GM19238 (cell line): ENCODE measurements at regions not wholly inside any gene's neighbourhood (a gene's known extent, or its start where the extent isn't known, plus 50 kb on each side); places are given as distances from the start of the nearest gene placed in this dataset.
"Not testable (repeated sequence)": the region's sequence is repeated elsewhere in the genome, so short reads cannot be mapped to it uniquely, and the experiment has no call there.

Experiments
- DNase-seq: peaks from one replicate; pipeline ENCODE4 v3.0.0; 2011; ENCODE audit warnings: low spot score; ENCODE audit not compliant: insufficient read length

DNA sequence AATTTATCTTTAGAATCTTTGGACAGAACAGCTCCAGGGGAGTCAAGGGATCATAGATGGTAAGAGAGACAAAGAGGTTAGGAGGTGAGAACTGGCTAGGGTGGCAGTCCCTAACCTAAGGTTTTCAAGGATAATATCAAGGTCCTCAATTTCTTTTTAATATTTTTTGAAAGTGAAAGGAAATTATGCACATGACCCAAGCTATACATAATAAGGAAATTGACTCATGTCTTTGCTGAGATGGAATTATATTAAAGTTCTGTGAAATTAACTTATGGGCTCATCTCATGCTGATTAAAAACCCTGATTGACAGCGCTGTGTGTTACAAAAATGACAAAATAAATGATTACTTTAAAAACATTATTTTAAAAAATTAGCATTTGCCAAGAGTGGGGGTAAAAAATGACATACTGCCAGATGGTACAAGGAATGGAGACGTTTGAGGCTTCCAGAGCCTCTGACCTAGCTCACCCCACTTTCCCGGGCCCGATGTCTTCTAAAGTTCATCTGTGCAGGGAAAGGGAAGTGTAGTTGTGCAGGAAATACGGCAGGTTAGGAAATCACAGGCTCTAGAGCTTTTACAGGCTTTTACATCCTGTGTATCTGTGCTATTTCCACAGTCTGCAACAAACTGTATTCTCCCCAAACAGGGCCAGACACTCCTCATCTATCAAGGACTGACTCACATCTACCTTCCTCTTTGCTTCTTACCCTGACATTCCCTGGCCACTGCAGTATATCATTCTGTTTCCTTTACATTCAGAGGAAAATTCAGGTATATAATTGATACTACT lies 185.6 kb upstream of the PRSS58 start:
- DNase-seq = no peak

DNA sequence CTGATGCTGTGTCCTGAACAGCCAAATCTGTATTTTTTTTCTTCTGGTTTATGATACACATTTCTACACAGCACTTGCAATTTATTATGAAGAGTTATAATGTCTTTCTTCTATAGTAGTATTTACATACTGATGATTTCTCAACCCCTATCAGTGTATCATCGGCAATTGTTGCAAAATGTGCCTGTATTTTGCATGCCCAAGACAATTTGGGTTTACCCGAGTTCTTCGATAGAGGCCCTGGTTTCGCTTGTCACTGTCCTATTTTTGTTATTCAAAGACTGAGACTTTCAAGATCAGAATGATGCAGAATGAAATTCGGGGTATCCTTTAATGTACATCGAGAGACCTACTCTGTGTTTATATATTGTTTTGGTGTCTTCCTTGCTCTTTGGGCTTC lies 184.5 kb upstream of the PRSS58 start:
- no peak for DNase-seq

DNA sequence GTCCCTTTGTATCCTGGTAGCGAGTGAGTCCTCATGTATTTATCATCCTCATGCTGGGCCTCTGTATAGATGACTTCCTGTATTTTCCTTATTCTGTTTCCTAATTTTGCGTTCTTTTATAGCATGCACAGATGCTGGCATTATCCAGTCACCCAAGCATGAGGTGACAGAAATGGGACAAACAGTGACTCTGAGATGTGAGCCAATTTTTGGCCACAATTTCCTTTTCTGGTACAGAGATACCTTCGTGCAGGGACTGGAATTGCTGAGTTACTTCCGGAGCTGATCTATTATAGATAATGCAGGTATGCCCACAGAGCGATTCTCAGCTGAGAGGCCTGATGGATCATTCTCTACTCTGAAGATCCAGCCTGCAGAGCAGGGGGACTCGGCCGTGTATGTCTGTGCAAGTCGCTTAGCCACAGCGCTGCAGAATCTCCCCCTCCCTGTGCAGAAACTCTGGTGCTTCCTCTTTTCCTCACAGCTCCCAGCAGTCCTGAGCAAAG lies 183.1 kb upstream of the PRSS58 start:
- no peak for DNase-seq

DNA sequence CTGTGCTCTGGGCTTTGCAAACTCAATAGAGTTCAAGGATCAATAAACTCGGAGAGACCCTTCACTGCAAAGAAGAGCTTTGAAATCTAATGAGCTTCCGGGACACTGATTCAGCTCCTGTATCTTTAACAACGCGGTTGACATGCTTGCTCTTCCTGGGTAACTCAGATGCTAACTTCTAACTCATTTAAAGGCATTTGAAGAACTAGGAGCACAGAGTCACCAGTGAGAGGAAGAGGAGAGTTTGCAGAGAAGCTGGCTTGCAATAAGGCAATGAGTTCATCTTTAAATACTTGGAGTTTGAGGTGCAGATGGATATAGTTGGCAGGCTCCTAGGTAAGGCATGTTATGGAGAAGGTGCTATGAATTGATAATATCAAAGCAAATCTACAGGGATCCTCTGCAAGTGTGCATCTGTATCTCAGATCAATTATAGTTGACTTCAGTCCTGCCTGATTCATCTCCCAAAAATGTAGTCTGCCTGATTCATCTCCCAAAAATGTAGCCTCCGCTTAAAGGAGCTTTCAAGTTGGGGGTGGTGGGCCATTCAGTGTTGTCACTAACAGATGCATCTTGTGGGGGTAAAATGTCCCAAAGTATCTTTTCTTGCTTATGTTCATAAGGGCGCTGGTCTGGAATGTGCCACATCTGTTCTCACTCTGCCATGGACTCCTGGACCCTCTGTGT lies 182.5 kb upstream of the PRSS58 start:
- DNase-seq = no peak

DNA sequence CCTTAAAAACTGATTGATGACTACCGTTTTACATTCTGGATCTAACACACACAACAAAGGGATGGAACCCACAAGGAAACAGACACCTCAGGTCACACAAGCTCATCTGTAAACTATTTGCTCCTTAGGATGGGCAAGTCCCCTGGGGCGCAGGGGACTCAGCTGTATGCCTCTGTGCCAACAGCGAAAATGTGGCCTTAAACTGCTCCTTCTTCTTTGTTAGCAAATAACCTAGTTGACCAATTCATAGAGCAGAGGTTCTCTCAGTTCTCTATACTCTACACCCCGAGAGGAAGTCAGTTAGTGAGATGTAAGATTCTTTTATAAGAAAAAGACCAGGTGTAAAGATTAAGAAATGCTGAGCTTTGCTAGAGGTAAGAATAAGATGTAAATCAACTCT lies 181.9 kb upstream of the PRSS58 start:
- no peak for DNase-seq

DNA sequence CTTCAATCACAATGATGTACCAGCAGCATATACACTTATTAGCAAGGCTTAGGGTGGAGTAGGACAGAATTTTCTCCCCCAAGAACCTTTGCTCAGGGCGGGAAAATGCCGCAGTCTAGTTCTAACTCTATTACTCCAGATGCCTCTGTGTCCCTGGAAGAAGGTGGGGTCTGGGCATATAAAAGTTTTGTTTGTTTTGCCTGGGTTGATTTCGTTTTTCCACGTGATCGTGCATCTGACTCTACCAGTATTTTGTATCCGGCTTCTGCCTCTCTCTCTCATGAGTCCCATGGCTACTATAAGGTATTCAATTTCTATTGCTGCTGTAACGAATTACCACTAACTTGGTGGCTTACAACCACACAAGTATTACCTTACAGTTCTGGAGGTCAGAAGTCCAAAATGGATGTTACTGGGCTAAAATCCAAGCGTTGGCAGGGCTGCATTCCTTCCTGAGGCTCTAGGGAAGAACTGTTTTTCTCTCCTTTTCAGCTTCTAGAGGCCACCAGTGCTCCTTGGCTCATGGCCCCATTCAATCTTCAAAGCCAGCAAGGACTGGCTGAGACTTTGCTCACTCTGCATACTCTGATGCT lies 181.2 kb upstream of the PRSS58 start:
- DNase-seq = no peak

DNA sequence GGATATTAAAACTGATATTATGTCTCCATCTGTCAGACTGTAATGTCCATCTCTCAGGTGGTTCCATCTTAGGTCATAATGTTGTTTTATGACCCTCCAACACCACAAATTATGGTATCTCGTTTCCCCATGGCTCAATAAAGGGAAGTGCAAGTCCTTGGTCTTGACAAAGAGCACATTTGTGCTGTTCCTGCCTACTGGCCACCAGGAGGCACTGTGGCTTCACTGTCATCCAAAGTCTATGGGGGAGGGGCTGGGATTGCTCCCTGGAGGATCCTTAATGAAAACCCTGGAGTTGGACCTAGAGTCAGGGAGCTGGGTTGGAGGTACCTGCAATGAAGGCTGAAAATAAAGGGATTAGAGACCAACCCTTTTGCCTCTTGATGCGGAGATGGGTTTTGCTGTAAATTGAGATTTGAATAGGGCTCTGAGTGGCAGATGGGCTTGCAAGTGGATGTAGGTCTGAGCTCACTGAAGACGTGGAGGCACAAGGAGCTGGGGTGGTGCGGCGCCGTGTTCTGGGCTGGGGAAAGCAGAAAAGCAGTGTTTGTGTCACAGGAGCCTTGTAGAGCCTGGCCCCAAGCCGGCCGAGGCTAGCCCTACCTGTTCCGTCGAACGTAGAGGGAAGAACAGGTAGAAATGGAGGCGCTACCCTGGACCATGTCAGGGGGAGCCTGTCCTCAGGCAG lies 180.5 kb upstream of the PRSS58 start:
- DNase-seq = no peak

DNA sequence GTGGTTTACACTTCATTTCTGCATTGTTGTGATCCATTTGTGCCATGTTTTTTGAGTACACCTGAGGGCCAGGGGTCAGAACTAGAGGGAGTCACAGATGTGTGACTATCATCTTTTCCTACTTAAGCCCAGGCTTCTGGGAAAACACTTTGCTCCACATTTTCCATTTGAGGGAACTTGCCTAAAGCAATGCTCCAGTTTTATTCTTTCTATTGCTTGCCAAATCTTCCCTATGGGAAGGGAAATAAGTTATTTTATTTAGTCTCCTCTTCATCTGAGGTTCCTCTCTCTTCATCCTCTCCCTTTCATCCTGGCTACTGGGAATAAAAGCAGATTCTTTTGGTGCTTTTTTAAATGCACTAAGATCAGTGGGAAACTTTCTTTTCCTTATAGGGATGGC lies 179.9 kb upstream of the PRSS58 start:
- DNase-seq = no peak

DNA sequence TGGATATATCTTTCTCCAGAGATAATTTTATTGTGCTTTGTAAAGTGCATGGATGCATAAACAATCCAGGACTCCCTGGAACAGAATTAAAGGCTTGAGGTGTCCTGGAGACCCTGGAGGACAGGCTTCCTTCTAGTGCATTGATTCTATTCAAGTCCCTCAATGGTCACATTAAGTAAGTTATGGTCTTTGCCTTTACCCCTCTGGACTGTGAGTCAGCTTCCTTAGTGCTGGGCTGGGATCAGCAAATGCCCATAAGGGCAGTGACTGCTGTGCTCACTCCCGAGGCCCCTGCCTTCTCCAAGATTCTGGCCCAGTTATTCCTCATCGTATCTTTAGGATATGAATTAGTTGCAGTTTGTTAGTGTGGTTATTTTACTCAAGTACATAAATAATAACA lies 178.7 kb upstream of the PRSS58 start:
- no peak for DNase-seq

DNA sequence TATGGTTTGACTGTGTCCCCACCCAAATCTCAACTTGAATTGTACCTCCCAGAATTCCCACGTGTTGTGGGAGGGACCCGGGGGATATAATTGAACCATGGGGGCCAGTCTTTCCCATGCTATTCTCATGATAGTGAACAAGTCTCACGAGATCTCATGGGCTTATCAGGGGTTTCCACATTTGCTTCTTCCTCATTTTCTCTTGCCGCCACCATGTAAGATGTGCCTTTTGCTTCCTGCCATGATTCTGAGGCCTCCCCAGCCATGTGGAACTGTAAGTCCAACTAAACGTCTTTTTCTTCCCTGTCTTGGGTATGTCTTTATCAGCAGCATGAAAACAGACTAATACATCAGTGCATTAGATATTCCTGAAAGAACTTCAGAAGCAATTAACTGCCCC lies 177.7 kb upstream of the PRSS58 start:
- DNase-seq = not testable (repeated sequence)

DNA sequence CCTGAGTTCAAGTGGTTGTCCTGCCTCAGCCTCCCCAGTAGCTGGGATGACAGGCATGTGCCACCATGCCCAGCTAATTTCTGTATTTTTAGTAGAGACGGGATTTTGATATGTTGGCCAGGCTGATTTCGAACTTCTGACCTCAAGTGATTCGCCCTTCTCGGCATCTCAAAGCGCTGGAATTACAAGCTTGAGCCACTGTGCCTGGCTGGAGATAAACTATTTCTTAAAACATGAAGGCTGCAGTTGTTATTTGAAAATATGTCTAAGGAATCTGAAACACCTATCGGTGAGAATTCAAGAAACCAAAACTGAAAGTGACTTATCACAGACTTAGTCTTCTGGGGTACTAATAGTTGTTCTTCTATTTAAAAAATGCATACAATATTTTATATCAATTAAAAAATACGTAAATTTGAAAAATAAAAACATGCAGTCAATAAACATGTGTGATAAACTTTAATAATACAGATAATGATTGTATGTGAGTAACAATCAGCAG lies 176.9 kb upstream of the PRSS58 start:
- no peak for DNase-seq

DNA sequence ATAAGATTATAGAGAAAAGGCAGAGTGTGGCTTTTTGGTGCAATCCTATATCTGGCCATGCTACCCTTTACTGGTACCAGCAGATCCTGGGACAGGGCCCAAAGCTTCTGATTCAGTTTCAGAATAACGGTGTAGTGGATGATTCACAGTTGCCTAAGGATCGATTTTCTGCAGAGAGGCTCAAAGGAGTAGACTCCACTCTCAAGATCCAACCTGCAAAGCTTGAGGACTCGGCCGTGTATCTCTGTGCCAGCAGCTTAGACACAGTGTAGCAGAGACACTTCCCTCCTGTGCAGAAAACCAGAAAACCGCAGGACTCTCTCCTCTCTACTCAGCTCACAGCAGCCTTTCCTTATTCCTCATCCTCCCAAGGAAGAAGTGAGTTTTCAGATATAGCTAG lies 176.3 kb upstream of the PRSS58 start:
- not testable (repeated sequence) for DNase-seq

DNA sequence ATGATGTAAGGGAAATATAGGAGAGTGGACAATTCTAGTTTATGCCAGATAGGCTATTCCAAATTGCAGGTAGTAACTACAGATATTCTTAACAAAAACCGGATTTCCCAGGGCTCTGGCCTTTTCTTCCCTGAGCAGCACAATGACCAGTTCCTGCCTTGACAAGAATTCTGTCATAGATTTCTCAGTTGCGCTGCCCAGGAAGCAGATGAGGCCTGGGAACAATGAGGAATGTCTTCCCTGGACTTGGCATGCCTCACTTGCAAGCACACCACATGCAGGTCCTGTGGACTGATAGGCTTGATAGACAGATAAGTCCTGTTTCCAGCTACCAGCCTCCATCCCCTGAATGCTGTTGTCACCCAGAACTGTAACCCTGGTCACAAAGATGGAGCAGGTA lies 174.5 kb upstream of the PRSS58 start:
- DNase-seq = no peak

DNA sequence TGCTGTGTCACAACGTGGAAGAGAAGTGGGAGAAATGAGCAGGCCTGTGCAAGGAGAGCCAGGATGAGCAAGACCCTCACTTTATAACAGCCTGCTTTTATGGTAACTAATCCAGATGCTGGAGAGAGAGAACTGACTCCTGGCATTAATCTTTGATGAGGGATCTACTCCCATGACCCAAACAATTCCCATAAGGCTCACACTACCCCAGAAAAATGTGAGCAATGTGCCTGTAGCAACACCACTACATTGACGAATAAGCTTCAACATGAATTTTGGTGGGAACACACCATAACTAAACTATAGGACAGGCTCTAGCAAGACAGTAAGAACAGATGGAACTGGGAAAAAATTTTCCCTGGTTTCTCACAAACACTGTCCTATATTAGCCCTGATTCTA lies 173.6 kb upstream of the PRSS58 start:
- DNase-seq = no peak

DNA sequence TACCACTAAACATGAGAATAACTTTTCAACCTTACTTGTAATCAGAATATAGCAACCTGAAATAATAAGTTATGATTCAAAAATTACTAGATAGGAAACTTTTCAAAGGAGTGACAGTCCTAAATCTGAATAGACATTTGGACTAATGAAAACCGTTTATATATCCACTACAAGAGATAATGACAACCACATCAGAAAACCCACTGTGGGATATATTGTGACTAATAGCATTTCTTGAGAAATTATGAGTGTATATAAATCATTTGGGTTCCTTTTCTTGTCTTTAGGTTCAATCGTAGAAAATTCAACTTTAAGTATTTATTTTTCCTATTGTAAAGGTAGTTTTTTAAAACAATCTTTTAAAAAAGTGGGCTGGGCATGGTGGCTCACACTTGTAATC lies 170.2 kb upstream of the PRSS58 start:
- no peak for DNase-seq

DNA sequence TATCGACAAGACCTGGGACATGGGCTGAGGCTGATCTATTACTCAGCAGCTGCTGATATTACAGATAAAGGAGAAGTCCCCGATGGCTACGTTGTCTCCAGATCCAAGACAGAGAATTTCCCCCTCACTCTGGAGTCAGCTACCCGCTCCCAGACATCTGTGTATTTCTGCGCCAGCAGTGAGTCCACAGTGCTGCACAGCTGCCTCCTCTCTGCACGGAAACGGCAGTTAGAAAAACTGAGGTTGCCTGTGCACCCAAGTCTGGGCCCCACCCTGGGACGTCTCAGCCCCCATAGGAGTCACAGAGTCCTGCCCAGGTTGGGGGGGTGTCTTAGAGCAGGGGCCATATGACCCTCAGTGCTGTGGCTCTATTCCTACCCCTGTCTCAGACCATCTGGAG lies 167.4 kb upstream of the PRSS58 start:
- DNase-seq = no peak

DNA sequence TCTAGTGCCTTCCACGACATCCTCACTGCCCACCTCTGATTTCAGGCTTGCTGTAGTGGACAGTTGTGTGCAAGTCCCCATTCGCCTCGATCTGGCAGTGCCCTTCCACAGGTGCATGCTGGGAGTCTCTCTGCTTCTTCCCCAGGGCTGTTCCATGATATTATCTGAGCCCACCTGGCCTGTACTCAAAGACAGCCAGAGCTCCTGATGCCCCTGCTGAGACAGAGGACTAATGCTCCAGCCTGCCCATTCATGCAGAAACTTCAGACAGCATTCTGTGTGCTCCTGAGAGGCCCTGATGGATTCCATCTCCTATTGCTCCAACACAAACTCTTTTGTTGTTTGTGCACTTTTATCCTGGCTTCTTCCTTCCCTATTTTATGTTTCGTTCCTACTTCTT lies 164.8 kb upstream of the PRSS58 start:
- DNase-seq = no peak

DNA sequence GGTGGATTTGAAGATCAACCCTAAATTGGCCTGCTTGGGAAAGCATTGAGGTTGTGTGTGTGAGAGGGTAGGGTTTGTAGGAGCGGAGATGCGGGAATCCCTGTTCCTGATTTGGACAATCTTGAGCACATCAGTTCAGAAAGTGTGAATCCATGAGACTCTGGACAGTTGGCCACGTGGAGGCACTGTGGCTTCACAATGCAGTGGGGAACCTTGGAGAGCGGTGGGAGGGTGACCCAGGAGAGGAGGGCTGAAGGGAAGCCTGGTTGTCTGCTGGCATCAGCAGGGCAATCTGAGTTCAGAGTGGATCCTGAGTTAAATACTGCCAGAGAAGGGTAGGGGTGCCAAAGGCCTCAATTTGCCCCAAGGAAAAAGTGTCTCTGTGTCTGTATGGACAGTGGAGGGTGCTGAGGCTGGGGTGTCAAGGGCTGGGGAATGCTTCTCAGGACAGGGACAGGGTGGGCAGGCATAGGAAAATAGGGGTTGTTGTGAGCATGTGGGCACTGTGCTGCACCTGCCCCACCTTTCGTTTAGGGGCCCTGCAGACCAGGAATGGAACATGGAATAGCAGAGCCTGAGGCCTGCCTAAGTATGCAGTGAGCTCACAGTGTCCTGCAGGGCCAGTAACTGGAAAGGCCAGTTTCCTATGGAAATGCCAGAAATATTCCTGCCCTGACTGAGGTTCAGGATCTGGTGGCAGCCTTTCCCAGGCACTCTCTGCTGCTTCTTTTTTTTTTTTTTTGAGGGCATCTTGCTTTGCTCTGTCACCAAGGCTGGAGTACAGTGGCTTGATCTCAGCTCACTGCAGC lies 162.9 kb upstream of the PRSS58 start:
- DNase-seq = no peak

DNA sequence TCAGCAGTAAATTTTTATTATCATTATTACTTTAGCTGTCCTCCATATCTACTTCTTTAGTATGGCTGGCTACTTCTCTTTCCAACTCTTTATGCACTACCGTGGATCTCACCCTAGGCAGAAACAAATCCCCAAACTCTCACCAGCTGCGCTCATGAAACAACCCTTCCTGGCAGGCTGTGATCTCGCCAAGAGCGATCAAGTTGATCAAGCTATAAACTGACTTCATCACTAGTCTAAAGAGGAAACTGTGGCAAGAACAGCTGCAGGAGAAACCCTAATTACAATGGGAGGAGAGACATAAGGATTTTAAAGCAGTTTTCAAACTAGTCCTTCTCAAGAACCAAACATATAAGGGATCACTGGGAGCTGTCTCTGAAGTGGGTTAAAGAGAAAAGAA lies 160.5 kb upstream of the PRSS58 start:
- no peak for DNase-seq

DNA sequence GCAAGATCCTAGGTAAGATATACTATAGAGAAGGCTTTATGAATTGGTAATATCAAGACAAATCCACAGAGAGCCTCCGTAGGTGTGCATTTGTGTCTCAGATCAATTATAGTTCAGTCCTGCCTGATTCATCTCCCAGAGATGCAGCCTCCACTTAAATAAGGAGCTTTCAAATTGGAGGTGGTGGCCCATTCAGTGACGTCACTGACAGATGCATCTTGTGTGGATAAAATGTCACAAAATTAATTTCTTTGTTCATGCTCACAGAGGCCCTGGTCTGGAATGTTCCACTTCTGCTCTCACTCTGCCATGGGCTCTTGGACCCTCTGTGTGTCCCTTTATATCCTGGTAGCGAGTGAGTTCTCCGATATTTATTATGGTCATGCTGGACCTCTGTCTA lies 157.1 kb upstream of the PRSS58 start:
- DNase-seq = no peak

DNA sequence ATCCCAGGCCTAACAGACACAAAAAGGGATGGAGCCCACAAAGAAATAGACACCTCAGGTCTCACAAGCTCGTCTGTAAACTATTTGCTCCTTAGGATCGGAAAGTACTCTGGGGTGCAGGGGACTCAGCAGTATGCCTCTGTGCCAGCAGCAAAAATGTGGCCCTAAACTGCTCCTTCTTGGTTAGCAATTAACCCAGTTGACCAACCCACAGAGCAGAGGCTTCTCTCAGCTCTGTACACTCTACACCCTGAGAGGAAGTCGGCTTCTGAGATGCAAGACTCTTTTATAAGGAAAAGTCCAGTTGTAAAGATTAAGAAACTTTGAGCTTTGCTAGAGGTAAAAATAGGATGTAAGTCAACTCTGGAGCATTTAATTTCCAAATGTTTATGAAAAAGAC lies 156.3 kb upstream of the PRSS58 start:
- no peak for DNase-seq
